ENCODE measurements at regions not wholly inside any gene's neighbourhood (a gene's known extent, or its start where the extent isn't known, plus 50 kb on each side); places are given as distances from the start of the nearest gene placed in this dataset.

- H3K9me3 Mint-ChIP-seq (ENCODE audit: unreplicated experiment) = no peaks in the 10 kb centered on the region
- H3K4me1 Mint-ChIP-seq (ENCODE audit: low read depth, unreplicated experiment) = no peaks in the 10 kb centered on the region
- no peak overlapping the region for H3K4me3 Mint-ChIP-seq (ENCODE audit: unreplicated experiment)
- H3K27ac Mint-ChIP-seq (ENCODE audit: unreplicated experiment) = no peak overlapping the region
- no peak for DNase-seq
- no peaks in the 10 kb centered on the region for H3K36me3 Mint-ChIP-seq (ENCODE audit: unreplicated experiment)
- H3K27me3 Mint-ChIP-seq (ENCODE audit: unreplicated experiment) = no peaks in the 10 kb centered on the region
- TF ChIP-seq CTCF (IDR thresholded peaks at IDR 0.05; ENCODE audit: partially characterized antibody, unreplicated experiment) = no peak
These were observed 178.0 kb upstream of the TMCO5A start for GRCh38 chr15:37756407-37756806.

DNA sequence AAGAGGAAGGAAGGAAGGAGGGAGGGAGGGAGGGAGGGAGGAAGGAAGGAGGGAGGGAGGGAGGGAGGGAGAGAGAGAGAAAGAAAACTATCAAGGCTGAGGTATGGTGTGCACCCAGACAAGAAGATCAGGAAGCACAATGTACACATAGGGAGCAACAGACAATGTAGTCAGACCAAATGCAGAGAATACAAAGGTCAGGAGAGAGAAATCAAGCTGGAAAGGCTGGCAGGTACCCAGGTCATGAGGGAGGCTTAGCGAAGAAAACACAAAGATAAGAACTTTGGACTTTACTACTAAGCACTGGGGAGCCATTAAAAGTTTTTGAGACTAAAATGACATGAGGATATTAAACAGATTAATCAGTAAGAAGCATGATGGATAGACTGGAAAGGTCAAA, 176.0 kb upstream of the TMCO5A start:
- no peak overlapping the region for H3K27ac Mint-ChIP-seq (ENCODE audit: unreplicated experiment)
- H3K9me3 Mint-ChIP-seq (ENCODE audit: unreplicated experiment) = no peaks in the 10 kb centered on the region
- H3K4me3 Mint-ChIP-seq (ENCODE audit: unreplicated experiment) = no peak overlapping the region
- no peaks in the 10 kb centered on the region for H3K36me3 Mint-ChIP-seq (ENCODE audit: unreplicated experiment)
- TF ChIP-seq CTCF (IDR thresholded peaks at IDR 0.05; ENCODE audit: partially characterized antibody, unreplicated experiment) = no peak
- no peaks in the 10 kb centered on the region for H3K4me1 Mint-ChIP-seq (ENCODE audit: low read depth, unreplicated experiment)
- DNase-seq = no peak
- no peaks in the 10 kb centered on the region for H3K27me3 Mint-ChIP-seq (ENCODE audit: unreplicated experiment)

GRCh38 chr15:37764733-37765191, 169.7 kb upstream of the TMCO5A start:
- DNase-seq = peak; percentile 19
- no peaks in the 10 kb centered on the region for H3K36me3 Mint-ChIP-seq (ENCODE audit: unreplicated experiment)
- no peaks in the 10 kb centered on the region for H3K9me3 Mint-ChIP-seq (ENCODE audit: unreplicated experiment)
- no peaks in the 10 kb centered on the region for H3K27me3 Mint-ChIP-seq (ENCODE audit: unreplicated experiment)
- H3K4me3 Mint-ChIP-seq (ENCODE audit: unreplicated experiment) = no peak overlapping the region
- no peaks in the 10 kb centered on the region for H3K4me1 Mint-ChIP-seq (ENCODE audit: low read depth, unreplicated experiment)
- TF ChIP-seq CTCF (IDR thresholded peaks at IDR 0.05; ENCODE audit: partially characterized antibody, unreplicated experiment) = peak; percentile 73
- H3K27ac Mint-ChIP-seq (ENCODE audit: unreplicated experiment) = no peak overlapping the region

DNA sequence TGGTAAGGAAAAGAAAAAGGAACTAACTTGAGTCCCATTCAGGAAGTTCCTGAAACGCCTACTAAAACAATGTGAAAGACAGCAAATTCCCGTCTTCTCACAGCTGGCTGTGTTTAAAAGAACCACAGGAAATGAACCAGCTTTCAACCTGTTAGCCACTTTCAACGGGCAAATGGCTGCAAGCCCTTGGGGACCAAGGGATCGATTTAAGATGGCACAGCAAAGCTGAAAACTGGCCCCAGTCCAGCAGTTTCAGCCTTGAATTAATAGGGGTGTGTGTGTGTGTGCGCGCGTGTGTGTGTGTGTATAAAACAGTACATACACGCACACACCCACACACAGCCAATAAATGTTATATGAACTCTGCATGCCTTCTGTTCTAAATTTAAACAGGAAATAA, 168.7 kb upstream of the TMCO5A start:
- Mint-ChIP-seq H3K4me1 (ENCODE audit: low read depth, unreplicated experiment) (no peaks in the 10 kb centered on the region), H3K27ac (ENCODE audit: unreplicated experiment) (no peak overlapping the region), H3K4me3 (ENCODE audit: unreplicated experiment) (no peak overlapping the region), H3K36me3 (ENCODE audit: unreplicated experiment) (no peaks in the 10 kb centered on the region), H3K9me3 (ENCODE audit: unreplicated experiment) (no peaks in the 10 kb centered on the region), H3K27me3 (ENCODE audit: unreplicated experiment) (no peaks in the 10 kb centered on the region)
- DNase-seq = peak; percentile 57
- TF ChIP-seq CTCF (IDR thresholded peaks at IDR 0.05; ENCODE audit: partially characterized antibody, unreplicated experiment) = no peak

DNA sequence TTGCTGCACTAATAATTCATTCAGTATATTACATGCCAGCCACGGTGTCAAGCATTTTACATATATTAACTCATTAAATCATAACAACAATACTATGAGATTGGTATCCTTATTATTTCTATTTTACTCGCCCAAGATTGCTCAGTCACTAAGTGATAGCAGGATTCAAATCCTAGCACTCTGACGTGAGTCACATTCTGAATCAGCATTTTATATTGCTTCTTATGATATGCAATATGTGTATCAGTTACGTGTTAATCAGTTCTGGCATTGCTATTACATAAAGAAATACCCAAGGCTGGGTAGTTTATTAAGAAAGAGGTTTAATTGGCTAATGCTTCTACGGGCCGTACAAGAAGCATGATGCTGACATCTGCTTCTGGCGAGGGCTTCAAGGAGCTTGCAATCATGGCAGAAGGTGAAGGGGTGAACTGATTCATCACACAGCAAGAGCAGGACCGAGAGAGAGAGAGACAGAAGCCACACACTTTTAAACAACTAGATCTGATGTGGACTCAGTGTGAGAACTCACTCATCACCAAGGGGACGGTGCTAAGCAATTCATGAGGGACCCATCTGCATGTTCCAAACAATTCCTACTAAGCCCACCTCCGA, 166.5 kb upstream of the TMCO5A start:
- TF ChIP-seq CTCF (IDR thresholded peaks at IDR 0.05; ENCODE audit: partially characterized antibody, unreplicated experiment) = no peak
- Mint-ChIP-seq H3K9me3 (ENCODE audit: unreplicated experiment) (no peaks in the 10 kb centered on the region), H3K4me3 (ENCODE audit: unreplicated experiment) (no peak overlapping the region), H3K27ac (ENCODE audit: unreplicated experiment) (no peak overlapping the region), H3K27me3 (ENCODE audit: unreplicated experiment) (no peaks in the 10 kb centered on the region), H3K4me1 (ENCODE audit: low read depth, unreplicated experiment) (no peaks in the 10 kb centered on the region), H3K36me3 (ENCODE audit: unreplicated experiment) (no peaks in the 10 kb centered on the region)
- no peak for DNase-seq

Data from glutamatergic neuron (in vitro differentiated cells).